Activated T-cell treated with anti-CD3 and anti-CD28 coated beads for 4 hours (primary cell): ENCODE measurements at regions not wholly inside any gene's neighbourhood (a gene's known extent, or its start where the extent isn't known, plus 50 kb on each side); places are given as distances from the start of the nearest gene placed in this dataset.
"Not testable (repeated sequence)": the region's sequence is repeated elsewhere in the genome, so short reads cannot be mapped to it uniquely, and the experiment has no call there.

Source experiments
- DNase-seq: peaks from one replicate; pipeline ENCODE4 v3.0.0-alpha.2; 2020

DNA sequence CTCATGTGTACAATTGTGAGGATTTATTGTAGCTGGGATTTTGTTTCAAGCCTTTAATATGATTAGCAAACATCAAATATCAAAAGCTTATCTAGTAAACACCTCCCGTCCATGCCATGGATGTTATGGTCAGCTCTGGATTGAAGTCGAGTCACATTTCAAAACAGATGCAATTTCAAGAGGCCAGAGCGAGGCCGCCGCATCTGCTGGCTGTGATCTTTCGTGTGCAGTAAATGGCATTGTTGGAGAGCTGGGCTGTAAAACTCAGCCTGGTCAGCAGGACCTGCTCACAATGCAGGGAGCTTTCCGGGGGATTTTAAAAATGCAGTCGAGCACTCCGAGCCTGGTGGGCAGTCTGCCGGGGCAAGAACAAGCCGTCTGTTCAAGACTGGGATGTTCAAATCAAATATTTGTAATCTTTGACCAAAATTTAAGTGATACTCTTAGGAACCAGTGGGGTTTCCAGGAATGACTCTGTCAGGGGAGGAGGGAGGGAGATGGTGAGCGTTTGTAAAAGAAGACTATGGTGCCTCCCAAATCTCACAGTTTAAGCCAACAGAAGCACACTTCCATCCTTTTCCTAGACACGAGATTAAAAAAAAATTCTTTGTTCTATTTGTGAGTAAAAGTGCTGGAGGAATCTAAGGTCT is 97.6 kb downstream of the MYCN start:
- no peak for DNase-seq

DNA sequence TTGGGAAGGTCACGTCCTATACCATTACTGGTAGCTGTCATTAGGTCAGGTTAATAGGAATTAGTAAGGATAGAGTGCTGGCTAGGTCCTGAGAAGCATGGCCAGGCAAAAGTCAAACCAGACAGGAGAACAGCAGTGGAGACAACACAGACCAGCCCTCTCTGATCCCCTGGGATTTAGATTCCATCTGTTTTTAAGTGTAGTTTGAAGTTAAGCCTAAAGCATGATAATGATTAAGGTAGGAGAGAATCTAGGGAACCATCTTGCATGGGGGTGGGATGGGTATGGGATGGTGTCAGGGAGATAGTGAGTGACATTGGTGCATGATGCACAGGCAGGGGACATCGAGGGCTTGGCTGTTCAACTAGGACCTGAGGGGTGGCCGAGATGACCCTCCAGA is 96.6 kb downstream of the MYCN start:
- DNase-seq = no peak

DNA sequence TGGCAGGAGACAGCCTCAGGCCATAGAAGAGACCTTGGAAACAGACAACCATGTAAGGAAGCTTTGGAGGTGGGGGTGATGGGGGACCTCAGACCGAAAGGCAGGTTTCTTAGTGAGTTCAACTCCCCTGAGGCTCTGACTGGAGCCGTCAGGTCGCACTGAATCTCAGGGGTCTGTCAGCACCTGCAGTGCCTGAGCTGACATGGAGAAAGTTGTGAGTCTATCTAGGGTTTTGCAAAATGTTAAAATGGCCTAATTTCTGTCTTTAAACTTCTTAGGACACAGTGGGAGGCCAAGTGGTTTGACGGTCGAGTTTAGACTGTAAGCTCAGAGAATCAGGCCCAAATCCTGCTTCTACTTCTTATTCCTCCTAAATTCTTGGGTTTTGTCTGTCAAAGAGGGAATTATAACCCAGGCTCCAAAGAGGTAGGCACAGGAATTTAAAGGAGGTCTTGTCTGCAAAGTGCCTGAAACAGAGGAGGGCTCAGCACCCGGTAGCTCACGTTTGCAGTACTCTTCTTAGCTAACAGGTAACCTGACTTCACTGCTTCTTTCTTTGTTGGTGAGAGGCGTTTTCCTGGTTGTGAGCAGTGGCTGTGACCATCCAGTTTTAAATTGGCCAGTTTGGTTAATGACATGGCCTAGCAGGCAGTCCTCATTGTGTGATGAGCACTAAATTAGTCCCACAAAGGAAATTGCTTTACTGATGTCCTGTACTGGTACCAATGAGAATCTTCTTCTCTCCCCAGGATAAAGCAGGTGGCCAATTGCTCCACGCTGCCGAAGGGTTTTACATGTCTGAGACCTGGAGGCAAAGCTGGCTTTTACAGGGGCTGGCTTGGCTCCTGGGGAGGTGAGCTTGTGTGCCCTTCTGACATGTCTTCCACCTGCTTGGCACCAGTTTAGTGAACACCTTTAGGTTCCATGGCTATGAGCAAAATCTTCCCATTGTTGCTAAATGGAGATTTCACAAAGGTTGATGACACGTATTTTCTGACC is 95.7 kb downstream of the MYCN start:
- no peak for DNase-seq

DNA sequence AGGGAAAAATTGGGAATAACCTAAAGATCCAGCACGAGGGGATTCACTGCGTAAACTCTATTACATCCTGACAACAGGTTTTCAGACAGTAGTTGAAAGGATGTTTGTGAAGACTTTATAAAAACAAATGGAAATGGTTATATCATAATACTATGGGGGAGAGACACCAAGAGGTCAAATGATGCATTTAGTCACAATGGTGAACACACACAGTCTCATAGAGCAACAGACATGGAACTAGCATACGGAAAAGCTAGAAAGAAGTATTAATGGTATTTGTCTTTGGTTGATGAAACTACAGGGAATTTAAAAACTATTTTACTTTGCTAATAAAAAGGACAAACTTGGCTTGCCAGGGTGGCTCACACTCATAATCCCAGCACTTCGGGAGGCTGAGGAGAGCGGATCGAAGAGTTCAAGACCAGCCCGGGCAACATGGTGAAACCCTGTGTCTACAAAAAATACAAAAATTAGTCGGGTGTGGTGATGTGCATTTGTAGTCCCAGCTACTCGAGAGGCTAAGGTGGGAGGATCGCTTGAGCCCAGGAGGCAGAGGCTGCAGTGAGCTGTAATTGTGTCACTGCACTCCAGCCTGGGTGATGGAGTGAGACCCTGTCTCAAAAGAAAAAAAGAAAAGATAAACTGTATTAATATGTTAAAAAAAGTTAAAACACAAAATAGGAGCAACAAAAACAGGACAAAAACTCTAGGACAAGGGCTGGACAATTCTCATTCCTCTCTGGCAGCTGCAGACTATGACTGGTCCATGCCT is 94.8 kb downstream of the MYCN start:
- no peak for DNase-seq

DNA sequence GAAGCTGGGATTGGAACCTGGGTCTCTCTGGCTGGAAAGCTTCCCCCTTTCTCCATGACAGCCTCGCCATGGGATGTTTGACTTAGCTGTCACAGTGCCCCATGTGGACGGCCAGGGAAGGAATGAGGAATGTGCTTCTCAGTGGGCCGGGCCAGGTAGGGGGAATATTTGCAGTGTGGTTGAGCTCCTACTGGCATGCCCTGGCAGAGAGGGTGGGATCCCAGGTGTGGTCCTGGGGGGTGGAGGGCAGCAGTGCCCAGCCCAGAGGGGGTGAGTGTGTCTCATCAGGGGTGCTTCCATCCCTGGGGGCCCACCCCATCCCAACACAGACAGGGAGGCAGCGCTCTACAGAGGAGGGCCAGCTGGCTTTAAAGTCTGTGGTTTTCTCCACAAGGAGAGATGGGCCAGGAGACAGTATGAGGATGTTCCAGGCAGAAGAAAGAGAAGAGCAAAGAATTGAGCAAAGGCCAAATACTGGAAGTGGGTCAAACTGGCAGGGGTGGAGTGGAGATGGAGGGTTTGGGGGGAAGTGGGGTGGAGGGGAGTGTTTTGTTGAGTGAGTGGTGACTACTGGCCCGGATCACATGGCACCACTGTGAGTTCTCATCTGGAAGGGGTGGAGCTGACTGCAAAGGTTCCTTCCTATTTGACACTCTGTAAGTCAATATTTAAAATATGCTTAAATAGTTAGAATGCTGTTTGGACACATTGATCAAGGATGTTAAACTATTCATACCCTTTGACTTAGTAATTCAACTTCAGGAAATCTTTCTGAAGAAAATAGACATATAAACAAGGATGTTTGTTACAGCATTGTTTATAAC is 94.0 kb downstream of the MYCN start:
- DNase-seq = no peak

DNA sequence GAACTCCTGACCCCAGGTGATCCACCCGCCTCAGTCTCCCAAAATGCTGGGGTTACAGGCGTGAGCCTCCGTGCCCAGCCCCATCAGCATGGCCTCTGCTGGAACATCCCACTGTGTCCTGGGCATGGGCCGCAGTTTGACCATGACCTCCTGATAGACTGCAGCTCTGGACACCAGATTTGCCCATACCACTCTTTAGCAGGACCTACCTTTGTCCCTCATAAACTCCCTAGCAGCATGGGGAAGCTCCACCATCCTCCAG is 92.6 kb downstream of the MYCN start:
- DNase-seq = no peak

DNA sequence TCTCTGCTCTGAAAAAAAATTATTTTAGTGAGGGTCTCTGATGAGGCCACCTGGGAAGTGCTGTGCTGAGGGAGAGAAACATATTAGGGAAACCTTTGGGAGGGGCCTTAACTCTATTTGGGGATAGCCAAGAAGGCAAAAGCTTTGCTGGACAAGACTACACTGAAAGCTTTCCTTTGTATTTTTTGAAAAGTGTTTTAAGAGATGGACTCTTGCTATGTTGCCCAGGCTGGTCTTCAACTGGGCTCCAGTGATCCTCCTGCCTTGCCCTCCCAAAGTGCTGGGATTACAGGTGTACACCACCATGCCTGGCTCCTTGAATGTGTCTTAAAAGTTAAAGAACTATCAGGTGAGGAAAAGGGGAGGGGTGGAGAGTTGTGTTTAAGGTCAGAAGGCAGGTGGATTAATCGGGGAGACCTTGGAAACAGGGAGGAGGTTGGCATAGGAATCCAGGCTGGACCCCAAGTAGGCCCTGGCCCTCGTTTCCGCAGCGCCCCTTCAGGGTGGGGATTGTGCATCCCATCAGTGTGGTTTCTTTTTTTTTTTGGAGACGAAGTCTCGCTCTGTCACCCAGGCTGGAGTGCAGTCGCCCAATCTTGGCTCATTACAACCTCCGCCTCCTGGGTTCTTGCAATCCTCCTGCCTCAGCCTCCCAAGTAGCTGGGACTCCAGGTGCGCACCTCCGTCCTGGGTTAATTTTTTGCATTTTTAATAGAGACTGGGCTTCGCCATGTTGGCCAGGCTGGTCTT is 92.1 kb downstream of the MYCN start:
- DNase-seq = no peak

DNA sequence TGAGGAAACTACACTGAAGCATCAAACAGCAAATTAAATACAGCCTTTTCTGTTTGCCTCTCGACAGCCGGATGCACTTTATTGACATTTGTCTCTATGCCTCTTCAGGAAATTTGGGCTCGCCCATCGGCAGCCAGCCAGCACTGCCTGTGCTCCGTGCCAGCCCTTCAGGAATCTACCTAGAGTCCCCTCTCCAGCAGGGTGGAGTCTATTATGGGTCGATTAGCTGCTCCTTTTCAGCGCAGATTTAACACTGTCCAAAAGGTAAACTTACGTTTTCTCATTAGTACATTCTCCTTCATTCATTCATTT is 91.5 kb downstream of the MYCN start:
- DNase-seq = no peak

DNA sequence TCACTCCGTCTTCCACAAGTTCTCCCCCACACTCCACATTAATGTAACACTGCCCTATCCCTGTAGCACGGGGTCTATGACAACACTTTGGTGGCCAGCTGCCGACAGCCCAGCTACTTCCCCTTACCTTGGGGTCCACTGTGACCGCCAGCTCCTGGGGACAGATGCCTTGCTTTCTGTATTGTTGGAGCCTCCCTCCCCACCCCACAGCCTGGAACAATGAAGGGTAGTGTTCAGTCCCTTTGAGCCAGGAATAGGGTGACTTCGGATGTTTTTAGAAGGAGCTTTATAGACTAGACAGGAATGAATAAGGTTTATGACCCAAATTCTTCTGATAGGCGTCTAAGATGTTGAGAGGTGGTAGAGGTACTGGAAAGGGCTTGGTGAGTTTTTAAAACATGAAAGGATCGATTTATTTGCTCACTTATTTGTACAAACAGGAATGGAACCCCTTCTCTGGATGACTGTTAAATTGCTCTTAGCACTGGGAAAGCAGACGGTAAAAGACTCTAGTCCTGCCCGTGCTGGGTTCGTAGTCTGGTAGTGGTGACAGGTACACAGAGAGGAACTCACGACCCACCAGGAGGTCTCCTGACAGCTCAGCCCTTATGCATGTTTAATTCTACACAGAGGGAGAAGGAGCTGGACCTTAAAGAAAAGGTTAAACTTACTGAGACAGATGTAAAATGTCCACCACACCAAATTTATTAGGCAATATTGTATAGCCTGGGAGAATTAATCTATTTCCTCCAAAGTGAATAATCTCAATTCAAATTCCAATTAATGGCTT is 90.9 kb downstream of the MYCN start:
- no peak for DNase-seq

DNA sequence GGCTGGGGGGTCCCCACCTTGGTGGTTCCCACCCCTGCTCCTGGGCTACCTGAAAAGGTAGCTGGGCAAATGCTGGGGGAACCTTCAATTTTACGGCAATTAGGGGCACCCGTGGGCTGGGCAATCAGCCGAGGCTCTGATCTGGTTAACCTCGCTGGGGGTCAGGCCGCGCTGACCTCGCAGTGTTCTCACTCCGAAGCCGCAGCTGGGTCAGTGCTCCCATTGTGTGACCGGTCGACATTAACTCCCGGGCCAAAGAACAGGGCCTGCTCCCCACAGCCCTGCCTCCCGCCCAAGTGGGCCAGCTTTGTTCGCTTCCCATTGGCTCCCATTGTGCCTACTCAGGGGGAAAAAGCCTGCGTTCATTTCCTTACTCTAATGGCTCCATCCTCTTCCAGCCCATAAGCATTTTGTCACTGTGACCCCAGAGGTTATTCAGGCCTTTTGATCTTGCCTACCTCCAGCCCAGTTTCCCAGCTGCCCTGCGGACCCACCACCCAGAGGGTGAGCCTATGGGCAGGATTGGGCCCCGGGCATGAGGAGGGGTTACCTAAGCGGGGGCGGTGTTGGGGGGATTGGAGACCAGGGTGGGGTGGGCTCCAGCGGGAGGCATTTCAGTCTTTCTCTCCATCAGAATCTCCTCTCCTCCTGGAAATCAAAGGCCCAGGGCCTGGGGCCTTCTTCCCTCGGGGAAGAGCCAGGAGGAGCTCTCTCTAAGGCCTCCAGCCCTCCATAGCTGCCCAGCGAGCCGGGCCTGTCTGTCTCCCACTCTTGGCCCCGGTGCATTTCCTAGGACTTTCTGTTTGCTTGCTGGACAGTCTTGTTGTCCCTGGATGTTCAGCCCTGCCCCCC is 90.1 kb downstream of the MYCN start:
- DNase-seq = no peak

DNA sequence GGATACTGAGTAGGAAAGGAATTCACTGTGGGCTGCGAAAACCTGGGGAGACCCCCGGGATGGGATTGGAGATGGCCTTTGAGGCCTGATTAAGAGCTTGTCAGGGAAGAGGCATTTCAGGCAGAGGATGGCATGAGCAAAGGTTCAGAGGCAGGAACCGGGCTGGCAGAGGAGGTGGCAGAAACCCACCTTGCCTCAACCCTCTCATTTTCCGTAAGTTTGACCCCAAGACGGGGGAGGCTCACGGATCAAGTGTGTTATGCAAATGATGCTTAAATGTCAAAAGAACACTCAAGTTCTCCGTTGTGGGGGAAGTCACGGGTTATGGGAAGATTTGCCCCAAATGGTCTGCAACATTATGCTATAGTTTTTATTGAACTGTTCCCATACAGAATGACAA is 88.3 kb downstream of the MYCN start:
- DNase-seq = no peak

DNA sequence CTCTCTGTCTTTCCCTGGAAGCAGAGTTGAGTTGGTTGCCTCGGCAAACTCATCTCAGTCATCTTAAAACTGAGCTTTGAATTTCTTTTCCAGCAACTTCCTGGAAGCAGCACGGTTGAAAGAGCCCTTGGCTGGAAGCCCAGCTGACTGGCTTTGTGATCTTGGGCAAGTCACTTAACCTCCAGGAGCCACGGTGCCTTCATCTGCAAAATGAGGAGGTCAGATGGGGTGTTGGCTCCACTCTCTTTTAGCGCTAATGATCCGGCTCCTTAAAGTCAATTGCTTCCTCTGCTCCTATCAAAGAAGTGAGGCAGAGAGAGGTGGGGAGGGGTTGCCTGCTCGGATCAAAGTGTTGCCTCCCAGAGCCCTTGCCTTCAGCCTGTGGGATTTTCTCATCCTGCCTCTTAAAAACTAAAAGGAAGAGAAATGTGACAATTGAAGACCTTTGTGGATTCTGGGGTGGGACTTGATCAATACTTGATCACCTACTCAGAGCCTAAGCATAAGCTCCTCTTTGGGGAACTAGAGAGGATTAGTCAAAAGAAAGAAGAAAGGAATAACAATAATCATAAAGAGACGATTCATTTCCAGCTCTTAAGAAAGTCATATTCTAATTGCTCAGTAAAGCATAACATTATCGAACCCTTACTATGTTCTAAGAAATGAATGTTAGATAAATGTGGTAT is 86.6 kb downstream of the MYCN start:
- no peak for DNase-seq

DNA sequence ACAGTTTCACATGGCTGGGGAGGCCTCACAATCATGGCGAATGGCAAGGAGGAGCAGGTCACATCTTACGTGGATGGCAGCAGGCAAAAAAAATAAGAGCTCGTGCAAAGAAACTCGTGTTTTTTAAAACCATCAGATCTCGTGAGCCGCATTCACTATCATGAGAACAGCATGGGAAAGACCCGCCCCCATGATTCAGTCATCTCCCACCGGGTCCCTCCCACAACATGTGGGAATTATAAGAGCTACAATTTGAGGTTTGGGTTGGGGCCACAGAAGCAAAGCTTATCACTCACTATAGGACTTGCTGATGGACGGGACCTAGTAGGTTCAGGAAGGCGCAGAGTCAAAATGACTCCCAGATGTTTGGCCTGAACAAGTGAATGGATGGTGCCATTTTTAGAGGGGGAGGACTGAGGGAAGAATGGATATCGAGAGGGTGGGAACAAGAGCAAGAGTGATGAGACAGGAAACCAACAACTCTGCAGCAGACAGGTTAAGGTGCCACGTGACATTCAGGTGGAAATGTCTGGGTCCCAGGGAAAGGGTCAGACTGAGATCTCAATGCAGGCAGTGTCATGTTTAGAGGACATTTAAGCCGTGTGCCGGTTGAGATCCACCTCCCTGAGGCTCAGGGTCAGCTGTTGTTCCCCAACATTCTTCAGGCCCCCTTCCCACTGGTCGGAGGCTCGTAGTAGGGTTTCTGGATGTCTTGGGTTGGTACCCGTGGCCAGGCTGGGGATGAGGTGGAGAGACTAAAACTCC is 85.7 kb downstream of the MYCN start:
- DNase-seq = no peak

DNA sequence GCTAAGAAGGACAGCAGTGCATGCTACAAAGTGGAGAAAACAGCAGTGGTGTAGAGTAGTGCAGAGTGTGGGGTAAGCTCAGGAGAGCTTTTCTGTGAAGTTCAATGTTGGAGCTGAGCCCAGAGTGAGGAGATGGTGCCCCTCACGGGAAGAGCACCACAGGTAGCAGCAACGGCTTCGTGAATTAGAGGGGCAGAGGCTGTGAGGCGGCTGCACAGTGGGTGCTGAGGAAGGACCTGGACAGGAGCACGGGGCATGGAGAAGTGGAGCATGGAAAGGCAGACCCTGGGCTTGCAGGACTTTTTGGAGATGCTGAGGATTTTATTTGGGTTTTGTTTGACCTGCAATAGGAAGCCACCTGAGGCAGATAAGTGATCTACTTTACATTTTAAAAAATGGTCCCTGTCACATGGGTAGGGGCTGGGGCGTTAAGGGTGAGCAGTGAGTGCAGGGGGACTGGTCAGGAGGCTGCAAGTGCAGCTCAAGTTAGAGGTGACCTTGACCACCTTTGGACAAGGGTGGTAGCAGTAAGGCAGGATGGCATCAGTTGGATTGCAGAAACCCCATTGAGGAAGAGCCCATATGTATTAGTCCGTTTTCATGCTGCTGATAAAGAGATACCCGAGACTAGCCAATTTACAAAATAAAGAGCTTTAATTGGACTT is 85.0 kb downstream of the MYCN start:
- no peak for DNase-seq

DNA sequence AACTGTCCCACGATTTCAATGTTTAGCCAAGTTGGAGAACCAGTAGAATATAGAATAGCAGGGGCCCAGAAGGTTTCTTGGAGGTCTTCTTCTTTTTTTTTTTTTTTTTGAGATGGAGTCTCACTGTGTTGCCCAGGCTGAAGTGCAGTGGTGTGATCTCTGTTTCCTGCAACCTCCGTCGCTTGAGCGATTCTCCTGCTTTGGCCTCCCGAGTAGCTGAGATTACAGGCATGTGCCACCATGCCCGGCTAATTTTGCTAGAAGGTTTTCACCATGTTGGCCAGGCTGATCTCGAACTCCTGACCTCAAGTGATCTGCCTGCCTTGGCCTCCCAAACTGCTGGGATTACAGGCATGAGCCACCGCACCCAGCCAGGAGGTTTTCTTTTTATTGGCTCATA is 84.3 kb downstream of the MYCN start:
- not testable (repeated sequence) for DNase-seq

DNA sequence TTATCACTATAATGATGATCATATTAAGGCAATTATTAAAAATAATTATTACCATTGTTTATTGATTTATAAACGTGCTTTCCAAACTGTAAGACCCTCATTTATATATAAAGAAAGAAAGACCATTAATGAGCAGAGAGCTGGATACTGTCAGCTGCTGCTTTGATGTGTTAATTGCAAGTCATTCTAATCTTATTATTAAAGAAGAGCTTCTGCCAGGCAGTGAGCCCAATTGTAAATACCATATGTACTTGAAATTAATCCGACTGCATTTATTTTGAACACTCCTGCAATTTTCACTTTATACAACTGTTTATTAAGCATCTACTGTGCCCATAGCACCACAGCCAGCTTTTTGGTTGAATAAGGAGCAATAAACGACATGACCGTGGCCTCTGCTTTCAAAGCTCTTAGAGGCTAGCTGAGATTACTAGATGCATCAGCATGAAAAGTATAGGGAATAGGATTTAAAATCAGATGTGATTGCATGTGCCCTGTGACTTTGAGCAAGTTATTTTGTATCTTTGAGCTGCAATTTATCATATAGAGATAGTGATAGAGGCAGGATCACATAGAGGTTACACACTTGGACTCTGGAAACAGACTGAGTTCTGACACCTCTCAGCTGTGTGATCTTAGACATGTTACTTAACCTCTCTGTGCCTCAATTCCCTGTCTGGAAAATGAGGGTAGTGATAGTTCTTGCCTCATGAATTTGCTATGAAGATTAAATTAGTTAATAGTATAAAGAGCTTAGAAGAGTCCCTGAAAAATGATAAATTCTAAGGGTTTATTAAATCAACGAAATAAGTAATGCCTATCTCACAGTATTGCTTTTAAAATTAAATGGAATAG is 83.4 kb downstream of the MYCN start:
- no peak for DNase-seq

DNA sequence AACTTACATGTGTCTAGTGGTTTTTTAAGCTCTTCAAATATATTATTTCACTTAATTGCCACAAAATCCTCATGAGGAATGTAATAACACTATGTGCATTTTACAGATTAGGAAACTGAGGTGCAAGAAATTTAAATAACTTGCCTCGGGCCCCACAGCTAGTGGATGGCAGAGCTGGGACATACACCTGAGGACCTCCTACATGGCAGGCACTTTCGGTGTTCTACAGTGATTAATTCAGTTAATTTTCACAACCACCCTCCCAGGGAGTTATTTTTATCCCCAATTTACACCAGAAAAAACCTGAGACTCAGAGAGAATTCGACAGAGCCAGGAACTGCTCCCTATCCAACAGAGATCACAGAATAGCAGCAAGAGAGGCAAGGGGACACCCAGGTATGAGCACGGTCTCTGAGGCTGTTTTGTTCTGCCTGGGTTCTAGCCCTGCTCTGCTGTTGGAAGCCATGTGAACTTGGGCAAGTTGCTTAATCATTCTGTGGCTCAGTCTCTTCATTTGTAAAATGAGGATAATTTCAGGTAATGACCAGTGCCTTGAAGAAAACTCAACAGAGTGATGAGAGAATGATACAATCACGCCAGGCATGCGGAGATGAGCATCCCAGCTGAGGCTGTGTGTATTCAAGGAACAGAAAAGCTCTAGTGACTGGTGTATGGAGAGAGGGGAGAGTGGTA is 82.3 kb downstream of the MYCN start:
- DNase-seq = no peak
